Natural killer cell (primary cell): ENCODE measurements at regions not wholly inside any gene's neighbourhood (a gene's known extent, or its start where the extent isn't known, plus 50 kb on each side); places are given as distances from the start of the nearest gene placed in this dataset.

Experiments
- ATAC-seq, 3 donors: fragments of 150-1000 bp in 2 of 3; fragments of 200-7000 bp in 1 of 3; cut with Tn5 transposase; 1 replicate in 1 of 3; 2 replicates in 2 of 3; pipeline ENCODE4 v1.10.0; 2021; ENCODE audit warnings: mild to moderate bottlenecking in 2 of 3, moderate library complexity in 2 of 3
- DNase-seq, 2 donors: peaks; one replicate each; pipeline versions ENCODE4 v3.0.0 to v3.0.0-alpha.2; 2013 to 2021; ENCODE audit warnings: mixed read lengths in 1 of 2
- H3K27ac ChIP-seq: one replicate; pipeline ENCODE4 v1.5.1; 2013; ENCODE audit warnings: mild to moderate bottlenecking, low read length
- H3K27me3 ChIP-seq: one replicate; pipeline ENCODE4 v1.6.1; 2013; ENCODE audit warnings: low read length; ENCODE audit not compliant: control insufficient read depth, insufficient read depth
- H3K36me3 ChIP-seq: one replicate; pipeline ENCODE4 v1.6.1; 2013; ENCODE audit warnings: low read length; ENCODE audit not compliant: control insufficient read depth, insufficient read depth
- H3K4me1 ChIP-seq: one replicate; pipeline ENCODE4 v1.6.1; 2013; ENCODE audit warnings: low read length; ENCODE audit not compliant: control insufficient read depth, insufficient read depth
- H3K4me3 ChIP-seq: one replicate; pipeline ENCODE4 v1.5.1; 2013; ENCODE audit warnings: low read length
- H3K9me3 ChIP-seq: one replicate; pipeline ENCODE4 v1.6.1; 2013; ENCODE audit warnings: low read length; ENCODE audit not compliant: control insufficient read depth, insufficient read depth
- H3K27ac Mint-ChIP-seq, 2 donors: one replicate each; pipeline ENCODE4 v1.8.0; 2022; ENCODE audit warnings: mild to moderate bottlenecking in 2 of 2, mixed read lengths in 2 of 2, moderate library complexity in 1 of 2
- H3K27me3 Mint-ChIP-seq, 2 donors: one replicate each; pipeline ENCODE4 v1.8.0; 2022; ENCODE audit warnings: low read depth in 2 of 2, mixed read lengths in 2 of 2
- H3K36me3 Mint-ChIP-seq: one replicate; pipeline ENCODE4 v1.8.0; 2022; ENCODE audit warnings: mixed read lengths
- H3K4me1 Mint-ChIP-seq, 2 donors: one replicate each; pipeline ENCODE4 v1.8.0; 2022; ENCODE audit warnings: mixed read lengths in 2 of 2
- H3K4me3 Mint-ChIP-seq: one replicate; pipeline ENCODE4 v1.8.0; 2022; ENCODE audit warnings: mild to moderate bottlenecking, moderate library complexity, mixed read lengths
- H3K9me3 Mint-ChIP-seq, 2 donors: one replicate each; pipeline ENCODE4 v1.8.0; 2022; ENCODE audit warnings: mixed read lengths in 2 of 2
- WGBS: methylation state at CpG from one replicate; pipeline ENCODE4 v1.1.7; 2013; ENCODE audit warnings: missing lambda C conversion rate; ENCODE audit not compliant: insufficient coverage; 5-methylcytosine and 5-hydroxymethylcytosine counted together
- intact Hi-C: fragments of 100-400 bp; cut with micrococcal nuclease; formaldehyde crosslinking; loops from one replicate; pipeline ENCODE4 v1.14.2; 2022
- TF ChIP-seq, protein P1 (sequence below): fragments of 200-600 bp; IDR thresholded peaks from one replicate; pipeline ENCODE4 v1.8.0; 2022; ENCODE audit warnings: antibody characterized with exemption

DNA sequence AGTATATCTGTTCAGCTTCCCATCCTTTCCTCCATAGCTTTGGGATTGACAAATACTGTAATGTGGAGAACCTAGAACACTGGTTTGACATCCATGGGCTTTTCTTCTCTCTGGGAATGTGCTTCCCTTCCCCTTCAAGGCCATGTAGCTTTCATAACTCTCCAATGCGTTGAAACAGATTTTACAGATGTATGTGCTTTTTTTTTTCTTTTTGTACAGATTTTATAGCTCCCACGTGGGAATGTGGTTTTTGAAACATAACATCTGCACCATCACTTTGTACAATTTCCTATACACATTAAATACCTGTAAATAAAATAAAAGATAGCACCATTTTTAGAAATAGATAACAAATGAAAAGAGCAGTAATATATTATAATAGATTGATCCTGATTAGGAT lies 138.5 kb upstream of the TMPRSS15 start:
- Histone ChIP-seq H3K27me3 (no peaks in the 10 kb centered on the region), H3K4me1 (no peaks in the 10 kb centered on the region), H3K9me3 (no peaks in the 10 kb centered on the region), H3K27ac (no peak overlapping the region), H3K36me3 (no peaks in the 10 kb centered on the region), H3K4me3 (no peak overlapping the region)
- peaks cover 4% of the 10 kb centered on the region for H3K36me3 Mint-ChIP-seq
- peaks cover 8 to 11% of the 10 kb centered on the region in 2 donors for H3K9me3 Mint-ChIP-seq
- intact Hi-C loops: no loop called here
- H3K27ac Mint-ChIP-seq: no peak overlapping the region
- no CpG with 5 or more reads among the region's 2 CpGs for WGBS
- no peaks in the 10 kb centered on the region for H3K27me3 Mint-ChIP-seq
- H3K4me3 Mint-ChIP-seq: no peak overlapping the region
- H3K4me1 Mint-ChIP-seq: no peaks in the 10 kb centered on the region
- DNase-seq (no peak), ATAC-seq (no peak)
- TF ChIP-seq, protein P1, sequence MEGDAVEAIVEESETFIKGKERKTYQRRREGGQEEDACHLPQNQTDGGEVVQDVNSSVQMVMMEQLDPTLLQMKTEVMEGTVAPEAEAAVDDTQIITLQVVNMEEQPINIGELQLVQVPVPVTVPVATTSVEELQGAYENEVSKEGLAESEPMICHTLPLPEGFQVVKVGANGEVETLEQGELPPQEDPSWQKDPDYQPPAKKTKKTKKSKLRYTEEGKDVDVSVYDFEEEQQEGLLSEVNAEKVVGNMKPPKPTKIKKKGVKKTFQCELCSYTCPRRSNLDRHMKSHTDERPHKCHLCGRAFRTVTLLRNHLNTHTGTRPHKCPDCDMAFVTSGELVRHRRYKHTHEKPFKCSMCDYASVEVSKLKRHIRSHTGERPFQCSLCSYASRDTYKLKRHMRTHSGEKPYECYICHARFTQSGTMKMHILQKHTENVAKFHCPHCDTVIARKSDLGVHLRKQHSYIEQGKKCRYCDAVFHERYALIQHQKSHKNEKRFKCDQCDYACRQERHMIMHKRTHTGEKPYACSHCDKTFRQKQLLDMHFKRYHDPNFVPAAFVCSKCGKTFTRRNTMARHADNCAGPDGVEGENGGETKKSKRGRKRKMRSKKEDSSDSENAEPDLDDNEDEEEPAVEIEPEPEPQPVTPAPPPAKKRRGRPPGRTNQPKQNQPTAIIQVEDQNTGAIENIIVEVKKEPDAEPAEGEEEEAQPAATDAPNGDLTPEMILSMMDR: no peak

DNA sequence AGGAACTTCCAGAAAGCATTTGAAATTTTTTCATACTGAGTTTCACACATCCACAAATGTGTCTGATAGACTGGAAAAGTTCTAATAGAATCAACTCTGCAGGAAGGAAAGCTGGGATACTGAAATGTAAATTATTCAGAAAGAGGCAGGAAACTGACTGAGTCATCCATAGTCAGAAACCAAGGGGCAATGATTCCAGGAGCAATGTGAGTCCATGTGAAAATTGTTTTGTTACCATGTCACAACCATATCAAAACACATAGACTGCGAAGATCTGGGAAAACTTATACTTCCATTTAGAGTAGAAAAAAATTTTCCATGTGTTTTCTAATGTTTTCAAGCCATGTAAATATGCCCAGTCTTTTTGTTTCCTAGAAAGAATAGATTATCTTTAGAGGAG lies 142.3 kb upstream of the TMPRSS15 start:
- Mint-ChIP-seq H3K4me1 (no peaks in the 10 kb centered on the region), H3K27me3 (no peaks in the 10 kb centered on the region), H3K9me3 (peaks cover 6 to 7% of the 10 kb centered on the region in 2 donors), H3K27ac (no peak overlapping the region), H3K4me3 (no peak overlapping the region), H3K36me3 (peaks cover 7% of the 10 kb centered on the region)
- no peak for DNase-seq
- Histone ChIP-seq H3K27ac (no peak overlapping the region), H3K36me3 (no peaks in the 10 kb centered on the region), H3K4me1 (no peaks in the 10 kb centered on the region), H3K27me3 (no peaks in the 10 kb centered on the region), H3K9me3 (no peaks in the 10 kb centered on the region), H3K4me3 (no peak overlapping the region)
- no CpG with 5 or more reads among the region's 1 CpG for WGBS
- ATAC-seq: no peak
- intact Hi-C loops: no loop called here
- TF ChIP-seq, protein P1: no peak

DNA sequence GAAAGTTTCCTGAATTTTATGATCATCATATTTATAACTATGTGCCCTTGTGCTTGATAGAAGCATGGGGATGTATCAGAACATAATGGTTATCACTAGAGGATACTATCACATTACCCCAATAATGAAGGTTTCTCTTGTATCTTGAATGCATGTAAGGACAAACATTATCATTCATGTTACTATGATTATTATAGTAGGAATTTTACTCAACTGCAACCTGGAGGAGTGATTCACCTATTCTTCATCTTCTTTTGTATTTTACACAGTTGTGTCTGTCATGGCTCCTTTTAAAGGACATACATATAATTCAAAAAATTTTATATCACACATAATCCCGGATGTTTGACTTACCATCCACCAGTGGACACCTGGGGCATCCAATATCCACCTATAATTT lies 143.8 kb upstream of the TMPRSS15 start:
- no peak overlapping the region for H3K4me3 Mint-ChIP-seq
- ATAC-seq (no peak), DNase-seq (no peak)
- intact Hi-C loops: no loop called here
- no peaks in the 10 kb centered on the region for H3K9me3 ChIP-seq
- no peaks in the 10 kb centered on the region for H3K27me3 Mint-ChIP-seq
- 88% methylated on average over 1 of the region's 1 CpG for WGBS
- no peaks in the 10 kb centered on the region for H3K4me1 Mint-ChIP-seq
- H3K4me1 ChIP-seq: no peaks in the 10 kb centered on the region
- H3K27me3 ChIP-seq: no peaks in the 10 kb centered on the region
- peaks cover 4 to 7% of the 10 kb centered on the region in 2 donors for H3K9me3 Mint-ChIP-seq
- TF ChIP-seq, protein P1: no peak
- H3K4me3 ChIP-seq: no peak overlapping the region
- no peaks in the 10 kb centered on the region for H3K36me3 ChIP-seq
- peaks cover 7% of the 10 kb centered on the region for H3K36me3 Mint-ChIP-seq
- H3K27ac ChIP-seq: no peak overlapping the region
- no peak overlapping the region for H3K27ac Mint-ChIP-seq

DNA sequence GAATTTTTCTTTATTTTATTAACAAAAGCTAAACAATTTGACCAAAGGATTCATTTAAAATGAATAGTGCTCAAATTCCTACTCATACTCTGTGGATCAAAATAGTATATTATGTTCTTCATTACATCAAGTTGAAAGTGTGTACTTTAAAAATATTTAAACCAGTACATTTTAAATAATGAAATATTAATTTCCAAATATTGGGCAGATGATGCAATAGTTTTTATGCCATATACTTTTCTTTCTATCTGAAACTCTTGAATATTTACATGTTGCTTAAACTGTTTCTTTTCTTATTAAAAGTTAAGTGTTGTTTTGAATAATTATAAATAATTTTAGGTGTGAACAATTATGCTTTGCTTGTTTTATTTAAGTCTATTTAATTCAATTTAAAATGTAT lies 144.7 kb upstream of the TMPRSS15 start:
- Histone ChIP-seq H3K9me3 (no peaks in the 10 kb centered on the region), H3K27me3 (no peaks in the 10 kb centered on the region), H3K4me3 (no peak overlapping the region), H3K27ac (no peak overlapping the region), H3K36me3 (no peaks in the 10 kb centered on the region), H3K4me1 (no peaks in the 10 kb centered on the region)
- DNase-seq (no peak), ATAC-seq (no peak)
- intact Hi-C loops: no loop called here
- TF ChIP-seq, protein P1: no peak
- H3K36me3 Mint-ChIP-seq: peaks cover 7% of the 10 kb centered on the region
- no peak overlapping the region for H3K27ac Mint-ChIP-seq
- no peaks in the 10 kb centered on the region for H3K27me3 Mint-ChIP-seq
- peaks cover 4 to 7% of the 10 kb centered on the region in 2 donors for H3K9me3 Mint-ChIP-seq
- H3K4me3 Mint-ChIP-seq: no peak overlapping the region
- no peaks in the 10 kb centered on the region for H3K4me1 Mint-ChIP-seq
